ENCODE measurements at regions not wholly inside any gene's neighbourhood (a gene's known extent, or its start where the extent isn't known, plus 50 kb on each side); places are given as distances from the start of the nearest gene placed in this dataset.

DNA sequence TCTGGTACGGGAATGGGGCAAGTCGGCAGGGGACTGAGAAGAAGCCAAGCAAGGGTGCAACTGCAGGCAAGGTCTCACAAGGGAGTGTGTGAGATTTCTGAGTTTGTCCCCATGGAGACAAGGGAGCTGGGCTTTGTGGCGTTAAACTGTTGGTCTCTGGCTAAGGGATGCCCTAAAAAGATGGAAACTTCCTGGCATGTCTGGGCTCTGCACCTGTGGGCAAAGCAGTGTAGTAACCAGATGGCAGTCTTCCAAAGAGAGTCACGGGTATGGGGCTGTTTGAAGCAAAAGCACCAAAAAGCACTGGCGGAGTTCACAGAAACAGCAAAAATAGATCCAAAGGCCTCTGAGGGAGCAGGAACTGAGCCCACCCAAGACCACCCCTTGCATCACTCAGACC, 104.8 kb upstream of the SLC44A3 start:
- H3K27ac ChIP-seq (ENCODE audit: low read length): no peak overlapping the region
- peaks cover 10% of the 10 kb centered on the region; the same call in 1 of the 2 replicates for H3K4me1 ChIP-seq (ENCODE audit: insufficient read depth, low read length)
- H3K4me3 ChIP-seq (ENCODE audit: low read length): no peak overlapping the region
- no peaks in the 10 kb centered on the region for H3K27me3 ChIP-seq (ENCODE audit: insufficient read depth, low read length)
- H3K36me3 ChIP-seq (ENCODE audit: insufficient read depth, low read depth, low read length): no peaks in the 10 kb centered on the region
- H3K9ac ChIP-seq (ENCODE audit: low read depth, low read length): no peak overlapping the region
- no peaks in the 10 kb centered on the region for H3K9me3 ChIP-seq (ENCODE audit: insufficient read depth, low read depth, low read length)

DNA sequence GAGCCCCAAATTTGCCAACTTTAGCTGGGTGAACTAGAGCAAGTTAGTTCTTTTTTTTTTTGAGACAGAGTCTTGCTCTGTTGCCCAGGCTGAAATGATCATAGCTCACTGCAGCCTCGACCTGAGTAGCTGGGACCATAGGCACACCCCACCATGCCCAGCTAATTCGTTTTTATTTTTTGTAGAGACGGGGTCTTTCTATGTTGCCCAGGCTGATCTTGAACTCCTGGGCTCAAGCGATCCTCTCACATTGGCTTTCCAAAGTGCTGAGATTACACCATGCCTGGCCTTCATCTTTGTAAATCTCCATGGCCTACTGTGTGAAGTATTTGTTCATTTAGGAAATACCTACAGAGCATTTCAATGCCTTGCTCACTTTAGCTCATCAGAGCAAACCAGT, 105.6 kb upstream of the SLC44A3 start:
- no peak overlapping the region for H3K27ac ChIP-seq (ENCODE audit: low read length)
- H3K27me3 ChIP-seq (ENCODE audit: insufficient read depth, low read length): no peaks in the 10 kb centered on the region
- peaks cover 10% of the 10 kb centered on the region; the same call in 1 of the 2 replicates for H3K4me1 ChIP-seq (ENCODE audit: insufficient read depth, low read length)
- H3K9me3 ChIP-seq (ENCODE audit: insufficient read depth, low read depth, low read length): no peaks in the 10 kb centered on the region
- H3K4me3 ChIP-seq (ENCODE audit: low read length): no peak overlapping the region
- H3K9ac ChIP-seq (ENCODE audit: low read depth, low read length): peak overlapping the region; percentile 47; the same call in 1 of the 2 replicates
- no peaks in the 10 kb centered on the region for H3K36me3 ChIP-seq (ENCODE audit: insufficient read depth, low read depth, low read length)

DNA sequence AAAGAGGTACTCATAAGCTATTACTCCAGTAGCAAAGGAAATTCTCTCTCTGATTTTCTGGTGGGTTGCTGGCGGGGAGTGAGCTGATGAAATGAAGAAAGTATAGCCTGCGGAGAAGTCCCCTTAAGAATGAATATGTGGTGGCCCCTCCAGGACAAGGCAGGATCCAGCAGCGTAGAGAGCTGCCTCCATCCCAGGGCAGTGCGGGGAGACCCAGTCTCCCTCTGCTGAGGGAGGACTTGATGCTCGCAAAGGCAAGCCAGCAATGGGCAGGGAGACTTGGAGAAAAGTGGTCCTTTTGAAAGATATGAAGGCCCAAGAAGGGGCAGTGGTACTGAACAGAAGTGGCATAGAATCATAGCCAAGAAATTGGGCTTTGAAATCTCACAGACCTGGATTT, 106.0 kb upstream of the SLC44A3 start:
- Histone ChIP-seq H3K4me3 (ENCODE audit: low read length) (no peak overlapping the region), H3K27ac (ENCODE audit: low read length) (no peak overlapping the region), H3K9ac (ENCODE audit: low read depth, low read length) (peak overlapping the region; percentile 47; the same call in 1 of the 2 replicates), H3K9me3 (ENCODE audit: insufficient read depth, low read depth, low read length) (no peaks in the 10 kb centered on the region), H3K4me1 (ENCODE audit: insufficient read depth, low read length) (peaks cover 10% of the 10 kb centered on the region; the same call in 1 of the 2 replicates), H3K27me3 (ENCODE audit: insufficient read depth, low read length) (no peaks in the 10 kb centered on the region), H3K36me3 (ENCODE audit: insufficient read depth, low read depth, low read length) (no peaks in the 10 kb centered on the region)

GRCh38 chr1:94713472-94714141, 106.5 kb upstream of the SLC44A3 start:
- no peak overlapping the region for H3K4me3 ChIP-seq (ENCODE audit: low read length)
- peak overlapping the region; percentile 47; the same call in 1 of the 2 replicates for H3K9ac ChIP-seq (ENCODE audit: low read depth, low read length)

DNA sequence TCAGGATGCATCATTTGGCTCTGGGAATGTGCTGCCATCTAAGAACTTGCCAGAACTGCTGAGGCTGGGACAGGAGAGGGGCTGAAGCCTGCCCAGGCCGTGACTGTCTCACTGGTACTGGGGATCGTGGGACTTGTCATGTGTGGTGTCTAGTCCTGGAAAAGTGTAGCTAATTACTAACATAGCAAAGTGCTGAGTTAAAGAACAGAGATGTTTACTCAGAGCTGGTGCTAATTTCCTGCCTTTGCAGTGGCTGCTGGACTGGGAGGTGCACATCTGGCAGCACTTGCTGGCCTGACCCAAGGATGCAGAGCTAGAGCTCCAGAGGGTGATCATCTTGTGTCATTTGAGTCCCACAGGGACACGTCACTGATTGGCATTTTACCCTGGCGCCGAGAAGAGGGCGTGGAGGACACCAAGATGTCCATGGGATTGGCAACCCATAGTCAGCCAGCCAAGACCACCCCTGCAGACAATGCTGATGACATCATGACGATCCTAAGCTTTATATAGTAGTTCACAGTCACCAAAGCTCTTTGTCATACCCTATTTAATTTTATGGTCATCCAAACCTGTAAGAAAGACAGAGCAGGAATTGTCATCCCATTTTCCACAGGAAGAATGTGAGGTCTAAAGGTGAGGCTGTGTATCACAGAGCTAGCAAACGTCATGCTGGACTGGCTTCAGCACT, 110.1 kb upstream of the SLC44A3 start:
- Histone ChIP-seq H3K36me3 (ENCODE audit: insufficient read depth, low read depth, low read length) (no peaks in the 10 kb centered on the region), H3K4me3 (ENCODE audit: low read length) (no peak overlapping the region), H3K4me1 (ENCODE audit: insufficient read depth, low read length) (peaks cover 10% of the 10 kb centered on the region; the same call in 1 of the 2 replicates), H3K27ac (ENCODE audit: low read length) (no peak overlapping the region), H3K9ac (ENCODE audit: low read depth, low read length) (no peak overlapping the region), H3K9me3 (ENCODE audit: insufficient read depth, low read depth, low read length) (no peaks in the 10 kb centered on the region), H3K27me3 (ENCODE audit: insufficient read depth, low read length) (no peaks in the 10 kb centered on the region)

More at GRCh38 chr1:94713472-94714141, 106.5 kb upstream of the SLC44A3 start:
- H3K4me1 ChIP-seq (ENCODE audit: insufficient read depth, low read length): peaks cover 10% of the 10 kb centered on the region; the same call in 1 of the 2 replicates
- H3K27me3 ChIP-seq (ENCODE audit: insufficient read depth, low read length): no peaks in the 10 kb centered on the region
- H3K9me3 ChIP-seq (ENCODE audit: insufficient read depth, low read depth, low read length): no peaks in the 10 kb centered on the region
- H3K36me3 ChIP-seq (ENCODE audit: insufficient read depth, low read depth, low read length): no peaks in the 10 kb centered on the region
- no peak overlapping the region for H3K27ac ChIP-seq (ENCODE audit: low read length)

- H3K9me3 ChIP-seq (ENCODE audit: insufficient read depth, low read depth, low read length): no peaks in the 10 kb centered on the region
Observed at GRCh38 chr1:94708811-94709210, 111.3 kb upstream of the SLC44A3 start.

GRCh38 chr1:94708299-94708685, 111.9 kb upstream of the SLC44A3 start:
- Histone ChIP-seq H3K27ac (ENCODE audit: low read length) (no peak overlapping the region), H3K4me3 (ENCODE audit: low read length) (no peak overlapping the region), H3K9me3 (ENCODE audit: insufficient read depth, low read depth, low read length) (no peaks in the 10 kb centered on the region), H3K9ac (ENCODE audit: low read depth, low read length) (no peak overlapping the region), H3K36me3 (ENCODE audit: insufficient read depth, low read depth, low read length) (no peaks in the 10 kb centered on the region), H3K27me3 (ENCODE audit: insufficient read depth, low read length) (no peaks in the 10 kb centered on the region), H3K4me1 (ENCODE audit: insufficient read depth, low read length) (peaks cover 1% of the 10 kb centered on the region; the same call in 1 of the 2 replicates)

More at GRCh38 chr1:94708811-94709210, 111.3 kb upstream of the SLC44A3 start:
- H3K4me3 ChIP-seq (ENCODE audit: low read length): no peak overlapping the region
- no peak overlapping the region for H3K9ac ChIP-seq (ENCODE audit: low read depth, low read length)
- H3K36me3 ChIP-seq (ENCODE audit: insufficient read depth, low read depth, low read length): no peaks in the 10 kb centered on the region
- H3K27ac ChIP-seq (ENCODE audit: low read length): no peak overlapping the region
- H3K27me3 ChIP-seq (ENCODE audit: insufficient read depth, low read length): no peaks in the 10 kb centered on the region
- peaks cover 5% of the 10 kb centered on the region; the same call in 1 of the 2 replicates for H3K4me1 ChIP-seq (ENCODE audit: insufficient read depth, low read length)

GRCh38 chr1:94707321-94708298, 112.5 kb upstream of the SLC44A3 start:
- Histone ChIP-seq H3K36me3 (ENCODE audit: insufficient read depth, low read depth, low read length) (no peaks in the 10 kb centered on the region), H3K4me1 (ENCODE audit: insufficient read depth, low read length) (no peaks in the 10 kb centered on the region), H3K9ac (ENCODE audit: low read depth, low read length) (no peak overlapping the region), H3K4me3 (ENCODE audit: low read length) (no peak overlapping the region), H3K27me3 (ENCODE audit: insufficient read depth, low read length) (no peaks in the 10 kb centered on the region), H3K27ac (ENCODE audit: low read length) (no peak overlapping the region), H3K9me3 (ENCODE audit: insufficient read depth, low read depth, low read length) (no peaks in the 10 kb centered on the region)

- Histone ChIP-seq H3K36me3 (ENCODE audit: insufficient read depth, low read depth, low read length) (no peaks in the 10 kb centered on the region), H3K4me3 (ENCODE audit: low read length) (no peak overlapping the region), H3K9me3 (ENCODE audit: insufficient read depth, low read depth, low read length) (no peaks in the 10 kb centered on the region), H3K27ac (ENCODE audit: low read length) (no peak overlapping the region), H3K9ac (ENCODE audit: low read depth, low read length) (no peak overlapping the region), H3K4me1 (ENCODE audit: insufficient read depth, low read length) (peaks cover 7% of the 10 kb centered on the region; the same call in 1 of the 2 replicates), H3K27me3 (ENCODE audit: insufficient read depth, low read length) (no peaks in the 10 kb centered on the region)
Observed at GRCh38 chr1:94702442-94702815, 117.7 kb upstream of the SLC44A3 start.

DNA sequence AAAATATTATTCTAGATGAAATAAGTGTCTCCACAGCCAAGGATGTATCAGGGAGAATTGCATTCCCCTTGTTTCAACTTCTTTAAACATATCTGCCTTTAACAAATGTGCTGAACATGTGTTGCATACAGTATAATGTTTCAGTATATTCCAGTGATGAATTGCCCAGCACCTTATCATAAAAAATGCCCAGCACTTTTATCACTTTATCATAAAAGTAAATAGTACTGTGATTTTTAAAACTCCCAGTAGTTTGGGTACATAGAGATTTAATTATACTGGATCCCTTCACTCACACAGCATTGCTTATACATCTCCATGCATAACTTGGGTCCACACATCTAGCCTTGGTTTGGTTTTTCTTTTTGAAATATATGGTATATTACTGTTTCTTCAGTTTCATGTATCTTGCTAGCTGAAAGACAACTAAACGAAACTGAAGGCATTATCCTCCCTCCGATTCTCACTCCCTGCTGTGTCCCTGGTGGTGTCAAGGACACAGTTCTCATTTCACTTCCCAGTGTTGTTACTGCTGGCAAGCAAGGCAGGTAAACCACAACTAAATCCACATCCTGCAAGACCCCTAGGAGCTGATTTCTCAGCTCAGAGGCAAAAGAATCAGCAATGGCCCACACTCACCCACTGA, 118.2 kb upstream of the SLC44A3 start:
- no peaks in the 10 kb centered on the region for H3K27me3 ChIP-seq (ENCODE audit: insufficient read depth, low read length)
- no peaks in the 10 kb centered on the region for H3K9me3 ChIP-seq (ENCODE audit: insufficient read depth, low read depth, low read length)
- H3K27ac ChIP-seq (ENCODE audit: low read length): no peak overlapping the region
- no peak overlapping the region for H3K9ac ChIP-seq (ENCODE audit: low read depth, low read length)
- no peak overlapping the region for H3K4me3 ChIP-seq (ENCODE audit: low read length)
- H3K36me3 ChIP-seq (ENCODE audit: insufficient read depth, low read depth, low read length): no peaks in the 10 kb centered on the region
- peaks cover 7% of the 10 kb centered on the region; the same call in 1 of the 2 replicates for H3K4me1 ChIP-seq (ENCODE audit: insufficient read depth, low read length)

Measured in iPS-20b (cell line).